HG03565 (cell line): ENCODE measurements at regions not wholly inside any gene's neighbourhood (a gene's known extent, or its start where the extent isn't known, plus 50 kb on each side); places are given as distances from the start of the nearest gene placed in this dataset.
A peak's percentile ranks its signal among the peaks of the same experiment; 100 is the strongest.

Experiments
- ATAC-seq: cut with Tn5 transposase; IDR thresholded peaks from one replicate; pipeline ENCODE4 v1.9.1; 2021; ENCODE audit warnings: mild to moderate bottlenecking, moderate library complexity; ENCODE audit not compliant: unreplicated experiment

GRCh38 chr20:23155141-23155590 lies 69.0 kb upstream of the CD93 start:
- ATAC-seq: no peak

- no peak for ATAC-seq
Observed at GRCh38 chr20:23153696-23154341, 67.7 kb upstream of the CD93 start.

DNA sequence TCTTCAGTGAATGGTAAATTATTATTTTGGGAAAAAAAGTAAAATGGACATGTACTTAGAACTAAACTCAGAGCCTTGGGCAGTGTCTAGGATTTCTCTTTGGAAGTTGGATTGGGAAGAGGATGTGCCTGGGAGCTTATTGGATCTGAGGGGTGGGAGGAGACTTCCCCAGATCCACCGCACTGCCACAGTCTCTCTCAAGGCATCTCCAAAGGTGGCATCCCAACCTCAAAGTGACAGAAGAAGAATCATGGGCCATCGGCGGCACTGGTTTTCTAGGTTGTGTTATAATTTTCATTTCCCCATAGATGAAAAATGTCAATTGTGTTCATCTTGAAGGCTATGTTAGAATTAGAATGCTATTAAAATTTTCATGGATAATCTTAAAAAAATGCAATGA lies 66.8 kb upstream of the CD93 start:
- ATAC-seq: no peak

- ATAC-seq: no peak
Observed at GRCh38 chr20:23152308-23152892, 66.3 kb upstream of the CD93 start.

DNA sequence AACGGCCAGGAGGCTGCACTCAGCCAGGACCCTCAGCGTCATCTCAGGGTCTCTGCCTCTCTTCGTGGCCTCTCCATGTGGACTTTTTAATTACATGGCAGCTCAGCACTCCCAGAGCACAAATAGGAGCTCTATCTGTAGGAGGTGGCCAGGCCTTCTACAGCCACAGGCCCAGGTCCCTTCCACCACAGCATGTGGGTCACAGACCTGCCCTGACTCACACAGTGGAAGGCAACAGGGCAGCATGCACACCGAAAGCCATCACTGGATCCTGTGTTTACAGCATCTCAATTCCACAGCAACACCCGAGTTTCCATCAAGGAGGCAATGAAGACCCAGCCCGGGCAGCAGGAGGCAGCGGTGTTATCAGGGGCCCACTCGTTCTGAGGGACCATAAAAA lies 65.8 kb upstream of the CD93 start:
- ATAC-seq: no peak

DNA sequence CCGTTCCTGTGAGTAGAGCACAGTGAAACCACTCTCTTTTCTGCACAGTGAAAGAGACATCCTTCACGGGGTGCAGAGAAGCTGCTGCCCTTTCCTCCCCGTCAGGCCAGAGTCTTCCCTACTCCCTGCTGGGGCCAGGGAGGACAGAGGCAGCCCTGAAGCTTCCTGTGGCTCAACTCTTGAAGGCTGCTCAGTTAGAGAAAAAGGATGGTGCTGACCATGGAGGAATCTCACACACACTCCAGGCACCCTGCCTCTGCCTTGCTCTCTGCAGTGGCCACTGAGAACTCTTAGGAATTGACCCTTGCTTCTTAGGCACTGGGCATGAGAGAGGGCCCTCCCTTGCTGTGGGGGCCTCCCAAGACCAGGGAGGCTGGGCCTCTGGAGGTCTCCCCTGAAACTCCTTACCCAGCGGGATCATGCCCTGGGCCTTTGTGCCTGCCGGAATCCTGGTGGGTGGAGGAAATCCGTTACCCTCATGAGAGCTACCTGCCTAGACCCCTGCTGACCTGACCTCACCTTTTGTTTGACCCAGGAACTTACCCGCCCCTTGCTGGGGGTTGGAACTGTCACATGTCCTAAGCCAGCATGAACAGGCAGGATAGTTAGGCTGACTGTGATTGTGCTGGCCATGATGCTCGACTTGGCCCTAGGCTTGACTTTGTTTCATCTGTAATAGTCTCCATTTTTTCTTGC lies 65.0 kb upstream of the CD93 start:
- ATAC-seq: no peak

DNA sequence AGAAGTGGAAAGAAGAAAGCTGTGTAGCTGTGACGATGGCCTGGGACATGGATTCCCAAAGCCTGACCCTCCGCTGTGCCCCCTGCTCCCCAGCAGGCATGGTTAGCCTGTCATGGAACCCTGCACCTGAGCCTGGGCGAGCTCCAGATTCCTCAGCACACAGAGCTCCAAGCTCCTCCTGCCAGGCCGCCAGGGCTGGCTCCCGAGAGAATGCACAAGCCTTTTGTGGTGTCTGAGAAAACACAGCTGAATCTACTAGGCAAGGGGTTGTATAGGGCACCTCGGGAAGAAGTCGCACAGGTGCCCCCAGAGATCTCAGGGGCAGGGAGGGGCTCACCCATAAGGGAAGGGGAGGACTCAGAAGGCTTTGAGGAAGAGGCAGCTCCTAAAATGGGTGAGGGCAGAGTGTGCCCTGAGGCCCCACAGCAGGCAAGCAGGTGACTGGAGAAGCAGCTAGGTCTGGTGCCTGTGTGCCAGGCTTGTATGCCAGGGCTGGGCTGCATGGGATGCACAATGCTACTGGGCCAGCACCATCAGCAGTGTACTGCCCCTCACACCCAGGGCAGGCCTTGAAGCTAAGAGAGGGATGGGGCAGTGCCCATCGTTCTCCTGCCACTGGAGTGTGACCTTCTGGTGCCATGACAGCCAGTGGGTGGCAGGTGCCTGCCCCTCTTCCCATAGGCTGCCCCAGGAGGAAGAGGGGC lies 64.3 kb upstream of the CD93 start:
- ATAC-seq: no peak

DNA sequence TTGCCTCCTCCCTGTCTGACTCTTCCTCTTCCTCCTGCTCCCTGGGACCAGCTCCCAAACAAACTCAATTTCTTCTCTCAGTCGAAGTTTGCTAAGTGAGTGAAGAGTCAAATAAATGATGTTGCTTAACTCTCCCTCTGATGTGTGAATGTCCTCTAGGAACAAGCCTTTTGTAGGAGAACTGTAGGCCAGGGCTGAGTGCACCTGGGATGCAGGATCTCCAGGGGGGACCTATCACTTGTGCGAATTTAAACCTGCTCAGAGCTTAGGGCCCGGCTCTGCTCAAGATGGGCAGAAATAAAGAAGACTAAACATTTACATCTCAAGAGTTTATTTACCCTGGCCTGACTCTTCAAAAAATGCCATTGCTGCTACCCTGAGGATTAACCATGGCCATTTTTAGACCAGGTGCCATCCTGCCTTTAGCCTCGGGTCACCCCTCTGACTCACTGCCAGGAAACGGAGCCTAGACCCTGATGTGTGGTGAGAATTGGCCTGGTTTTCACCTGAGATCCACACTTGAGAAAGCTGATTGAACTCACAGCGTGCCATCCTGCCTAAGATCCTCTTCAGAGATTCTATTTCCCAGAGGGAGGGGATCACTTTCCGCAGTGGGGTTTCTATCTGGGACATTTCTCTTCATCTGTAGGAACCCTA lies 63.6 kb upstream of the CD93 start:
- ATAC-seq: no peak

- no peak for ATAC-seq
Observed at GRCh38 chr20:23148731-23149570, 62.8 kb upstream of the CD93 start.

- ATAC-seq: peak; percentile 55
Observed at GRCh38 chr20:23147964-23148730, 62.0 kb upstream of the CD93 start.

DNA sequence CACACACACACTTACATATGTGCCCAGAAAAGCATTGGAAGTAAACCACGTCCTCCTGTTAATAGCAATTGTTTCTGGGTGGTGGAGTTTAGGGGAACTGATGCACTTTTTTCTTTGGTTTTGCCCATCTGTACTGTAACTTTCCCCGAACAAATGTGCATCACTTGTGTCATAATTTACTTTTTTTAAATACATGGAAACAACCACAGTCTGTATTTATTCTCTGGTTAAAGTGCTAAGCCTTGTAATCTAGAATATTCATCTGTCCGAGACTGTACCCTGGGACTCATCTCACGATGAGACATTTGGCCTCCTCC lies 61.5 kb upstream of the CD93 start:
- ATAC-seq: no peak

- ATAC-seq: no peak
Observed at GRCh38 chr20:23146857-23147637, 60.9 kb upstream of the CD93 start.

GRCh38 chr20:23146181-23146580 lies 60.1 kb upstream of the CD93 start:
- ATAC-seq: no peak

GRCh38 chr20:23145281-23145700 lies 59.2 kb upstream of the CD93 start:
- no peak for ATAC-seq

DNA sequence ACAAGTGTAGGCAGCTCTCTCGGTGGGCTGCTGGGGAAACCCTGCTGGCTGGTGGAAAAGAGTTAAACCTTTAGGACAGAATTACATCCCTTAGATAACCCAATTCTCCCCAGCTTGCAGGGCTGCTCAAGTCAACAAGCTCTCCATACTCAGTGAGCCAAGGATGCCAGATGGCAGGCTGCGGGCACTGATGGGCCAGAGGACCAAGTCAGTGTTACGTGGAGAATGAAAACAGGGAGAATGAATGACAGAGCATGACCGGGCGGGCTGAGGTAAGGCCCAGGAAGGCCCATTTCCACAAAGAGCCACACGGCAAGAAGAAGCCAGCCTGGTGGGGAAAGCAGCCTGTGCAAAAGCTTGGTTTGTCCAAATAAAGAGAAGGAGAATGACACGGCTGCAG lies 58.7 kb upstream of the CD93 start:
- no peak for ATAC-seq

GRCh38 chr20:23143986-23144690 lies 58.0 kb upstream of the CD93 start:
- no peak for ATAC-seq

DNA sequence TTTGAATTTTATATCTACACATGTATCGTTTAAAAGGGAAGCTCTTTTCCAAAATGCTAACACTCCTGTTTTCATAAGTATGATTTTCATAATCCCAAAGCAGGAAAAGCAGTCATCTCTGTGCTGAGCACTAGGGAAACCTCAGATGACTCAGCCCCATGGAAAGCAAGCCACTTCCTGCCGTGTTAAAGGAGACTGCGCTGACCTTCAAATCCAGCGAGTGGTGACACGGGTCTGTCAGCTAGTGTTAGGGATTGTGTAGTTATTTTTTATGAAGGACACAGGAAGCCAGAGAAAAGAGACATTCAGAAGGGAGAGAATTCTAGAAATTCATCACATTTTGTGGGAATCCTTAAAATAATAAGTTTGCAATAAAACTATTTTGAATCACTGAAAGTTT lies 57.0 kb upstream of the CD93 start:
- ATAC-seq: no peak
